Adipose tissue (tissue), 3 donors: ENCODE measurements at regions not wholly inside any gene's neighbourhood (a gene's known extent, or its start where the extent isn't known, plus 50 kb on each side); places are given as distances from the start of the nearest gene placed in this dataset.
"Not testable (repeated sequence)": the region's sequence is repeated elsewhere in the genome, so short reads cannot be mapped to it uniquely, and the experiment has no call there.

Source experiments
- H3K27ac ChIP-seq: one replicate; pipeline ENCODE4 v1.5.1; 2013; ENCODE audit warnings: low read depth, low read length
- WGBS, 3 donors: extraction: QIAGEN DNeasy Blood & Tissue Kit; methylation state at CpG; one replicate each; pipeline ENCODE4 v1.1.7; 2013; 5-methylcytosine and 5-hydroxymethylcytosine counted together
- donor health status: healthy with polysubstance abuse.
- donor health status: Bipolar disorder and iron deficiency.
- donor health status: healthy.

GRCh38 chr14:106768230-106768629 is 1241.8 kb downstream of the TMEM121 start:
- WGBS, 3 donors, result 56 to 66% (median 60%) methylated on average over 8 of the region's 8 CpGs
- not testable (repeated sequence) for H3K27ac ChIP-seq

GRCh38 chr14:106768972-106769700 is 1242.8 kb downstream of the TMEM121 start:
- not testable (repeated sequence) for H3K27ac ChIP-seq
- 56 to 64% (median 59%) methylated on average over 8 of the region's 8 CpGs for WGBS, 3 donors

- WGBS, 3 donors, result 42 to 49% (median 43%) methylated on average over 1 of the region's 5 CpGs
- H3K27ac ChIP-seq, result not testable (repeated sequence)
Measured at GRCh38 chr14:106770158-106770672, 1243.8 kb downstream of the TMEM121 start.

- 27 to 45% (median 43%) methylated on average over 11 of the region's 11 CpGs for WGBS, 3 donors
- H3K27ac ChIP-seq, result not testable (repeated sequence)
Measured at GRCh38 chr14:106774889-106775480, 1248.6 kb downstream of the TMEM121 start.

- no peak overlapping the region for H3K27ac ChIP-seq
- WGBS, 3 donors, result 17 to 77% (median 49%) methylated on average over 4 of the region's 4 CpGs
Measured at GRCh38 chr14:106776395-106776983, 1250.1 kb downstream of the TMEM121 start.

- H3K27ac ChIP-seq, result no peak overlapping the region
Measured at GRCh38 chr14:106778986-106779385, 1252.6 kb downstream of the TMEM121 start.

GRCh38 chr14:106786697-106787096 is 1260.3 kb downstream of the TMEM121 start:
- no peak overlapping the region for H3K27ac ChIP-seq
- 29 to 50% (median 44%) methylated on average over 1 of the region's 1 CpG for WGBS, 3 donors

GRCh38 chr14:106787626-106788025 is 1261.2 kb downstream of the TMEM121 start:
- WGBS, 3 donors, result 32 to 42% (median 32%) methylated on average over 2 of the region's 2 CpGs
- no peak overlapping the region for H3K27ac ChIP-seq

GRCh38 chr14:106788534-106788933 is 1262.2 kb downstream of the TMEM121 start:
- 30 to 54% (median 52%) methylated on average over 6 of the region's 6 CpGs for WGBS, 3 donors
- no peak overlapping the region for H3K27ac ChIP-seq

GRCh38 chr14:106789318-106789717 is 1262.9 kb downstream of the TMEM121 start:
- 69 to 83% (median 81%) methylated on average over 3 of the region's 3 CpGs for WGBS, 3 donors
- no peak overlapping the region for H3K27ac ChIP-seq

GRCh38 chr14:106790189-106791036 is 1264.0 kb downstream of the TMEM121 start:
- WGBS, 3 donors, result 37 to 41% (median 37%) methylated on average over 17 of the region's 17 CpGs

GRCh38 chr14:106792543-106792942 is 1266.2 kb downstream of the TMEM121 start:
- 69 to 84% (median 83%) methylated on average over 5 of the region's 5 CpGs for WGBS, 3 donors
- no peak overlapping the region for H3K27ac ChIP-seq

More at GRCh38 chr14:106790189-106791036, 1264.0 kb downstream of the TMEM121 start:
- no peak overlapping the region for H3K27ac ChIP-seq

GRCh38 chr14:106798166-106798565 is 1271.8 kb downstream of the TMEM121 start:
- 36 to 65% (median 63%) methylated on average over 4 of the region's 4 CpGs for WGBS, 3 donors
- H3K27ac ChIP-seq, result not testable (repeated sequence)

- no peak overlapping the region for H3K27ac ChIP-seq
- 54 to 58% (median 58%) methylated on average over 26 of the region's 26 CpGs for WGBS, 3 donors
Measured at GRCh38 chr14:106802413-106803364, 1276.3 kb downstream of the TMEM121 start.

- H3K27ac ChIP-seq, result no peak overlapping the region
- 45 to 62% (median 49%) methylated on average over 6 of the region's 6 CpGs for WGBS, 3 donors
Measured at GRCh38 chr14:106803379-106803778, 1277.0 kb downstream of the TMEM121 start.

- WGBS, 3 donors, result 43 to 57% (median 48%) methylated on average over 3 of the region's 3 CpGs
- no peak overlapping the region for H3K27ac ChIP-seq
Measured at GRCh38 chr14:106807493-106807892, 1281.1 kb downstream of the TMEM121 start.

GRCh38 chr14:106808458-106808857 is 1282.1 kb downstream of the TMEM121 start:
- 18 to 38% (median 34%) methylated on average over 3 of the region's 3 CpGs for WGBS, 3 donors
- H3K27ac ChIP-seq, result no peak overlapping the region

GRCh38 chr14:106808907-106809306 is 1282.5 kb downstream of the TMEM121 start:
- WGBS, 3 donors, result 67 to 82% (median 76%) methylated on average over 2 of the region's 2 CpGs
- H3K27ac ChIP-seq, result no peak overlapping the region
